GM12874 (cell line): ENCODE measurements at regions not wholly inside any gene's neighbourhood (a gene's known extent, or its start where the extent isn't known, plus 50 kb on each side); places are given as distances from the start of the nearest gene placed in this dataset.

Experiments used
- CTCF ChIP-seq: IDR thresholded peaks from 2 replicates; pipeline ENCODE4 v1.5.1; 2011; ENCODE audit warnings: low read depth, mild to moderate bottlenecking, control low read depth, low read length, moderate library complexity; ENCODE audit not compliant: insufficient read depth

GRCh38 chr12:67086116-67086515, 183.0 kb upstream of the CAND1 start:
- no peak for TF ChIP-seq CTCF

- TF ChIP-seq CTCF: no peak
Measured at GRCh38 chr12:67088401-67089118, 180.6 kb upstream of the CAND1 start.

- TF ChIP-seq CTCF: no peak
Measured at GRCh38 chr12:67091204-67091603, 178.0 kb upstream of the CAND1 start.

- TF ChIP-seq CTCF: no peak
Measured at GRCh38 chr12:67091678-67092077, 177.5 kb upstream of the CAND1 start.

GRCh38 chr12:67096533-67097318, 172.4 kb upstream of the CAND1 start:
- no peak for TF ChIP-seq CTCF

- TF ChIP-seq CTCF: no peak
Measured at GRCh38 chr12:67099858-67100257, 169.3 kb upstream of the CAND1 start.

- no peak for TF ChIP-seq CTCF
Measured at GRCh38 chr12:67103521-67103920, 165.6 kb upstream of the CAND1 start.
